Transverse colon (tissue), 4 donors: ENCODE measurements at regions not wholly inside any gene's neighbourhood (a gene's known extent, or its start where the extent isn't known, plus 50 kb on each side); places are given as distances from the start of the nearest gene placed in this dataset.

ENCODE experiments used
- DNase-seq: peaks from one replicate; pipeline ENCODE4 v3.0.0-alpha.2; 2019
- H3K27ac ChIP-seq, 4 donors: fragments of 200-600 bp; sonication (generic); 2 replicates each; pipeline ENCODE4 v1.5.1; 2016 to 2018; ENCODE audit warnings: inconsistent platforms in 4 of 4
- H3K27me3 ChIP-seq: fragments of 200-600 bp; sonication (generic); 2 replicates; pipeline ENCODE4 v1.5.1; 2017; ENCODE audit warnings: inconsistent platforms
- H3K36me3 ChIP-seq, 4 donors: fragments of 200-600 bp; sonication (generic); 2 replicates each; pipeline ENCODE4 v1.5.1; 2017 to 2019; ENCODE audit warnings: inconsistent platforms in 4 of 4
- H3K4me1 ChIP-seq, 4 donors: fragments of 200-600 bp; sonication (generic); 2 replicates each; pipeline ENCODE4 v1.5.1; 2017 to 2020; ENCODE audit warnings: inconsistent platforms in 4 of 4
- H3K4me3 ChIP-seq, 4 donors: fragments of 200-600 bp; sonication (generic); 1 replicate in 1 of 4; 2 replicates in 3 of 4; pipeline versions ENCODE4 v1.5.1 to v1.6.1; 2017 to 2019; ENCODE audit warnings: inconsistent platforms in 4 of 4
- H3K9me3 ChIP-seq, 2 donors: fragments of 200-600 bp; sonication (generic); 2 replicates each; pipeline ENCODE4 v1.5.1; 2017 to 2019; ENCODE audit warnings: inconsistent platforms in 2 of 2
- CTCF ChIP-seq, 5 experiments: fragments of 200-600 bp in 3 of 5; fragments of 450-650 bp in 2 of 5; sonication (generic) in 3 of 5; IDR thresholded peaks; 1 replicate in 2 of 5; 2 replicates in 3 of 5; pipeline ENCODE4 v1.5.1; 2016 to 2017; ENCODE audit warnings: antibody characterized with exemption in 5 of 5, inconsistent platforms in 3 of 5, mild to moderate bottlenecking in 2 of 5, moderate library complexity in 1 of 5
- EP300 ChIP-seq: sonication (generic); formaldehyde crosslinking; IDR thresholded peaks from one replicate; pipeline ENCODE4 v1.6.1; 2017; ENCODE audit warnings: antibody characterized with exemption, low read depth
- POLR2A ChIP-seq: fragments of 450-650 bp; IDR thresholded peaks from one replicate; pipeline ENCODE4 v1.6.1; 2016; ENCODE audit warnings: antibody characterized with exemption, mild to moderate bottlenecking, moderate library complexity
- POLR2AphosphoS5 ChIP-seq, 3 donors: sonication (generic); formaldehyde crosslinking; IDR thresholded peaks; one replicate each; pipeline ENCODE4 v1.6.1; 2016; ENCODE audit warnings: antibody characterized with exemption in 3 of 3
- WGBS, 2 donors: methylation state at CpG; one replicate each; pipeline ENCODE4 v1.1.5; 2018; ENCODE audit warnings: low coverage in 1 of 2; 5-methylcytosine and 5-hydroxymethylcytosine counted together
- in situ Hi-C, 4 donors: fragments of 200-750 bp; cut with MboI; loops; one replicate each; pipeline versions ENCODE4 v1.15.0 to v1.15.1; 2017; ENCODE audit warnings: low sequenced_read_pairs in 3 of 4, low pct_ligation_motif_present in 1 of 4, low pct_unique_long_range_greater_than_20kb in 1 of 4
- intact Hi-C: fragments of 100-400 bp; cut with DNase I; formaldehyde crosslinking; loops from one replicate; pipeline ENCODE4 v1.15.1; 2023; ENCODE audit warnings: low total_unique reads

GRCh38 chr4:128390475-128390996, 102.9 kb upstream of the PGRMC2 start:
- Histone ChIP-seq H3K4me1 (peaks cover 0 to 27% (median 14%) of the 10 kb centered on the region in 4 donors), H3K36me3 (no peaks in the 10 kb centered on the region), H3K4me3 (no peak overlapping the region), H3K9me3 (no peaks in the 10 kb centered on the region), H3K27ac (peak overlapping the region in 2 of 4 donors; percentile 11 to 31), H3K27me3 (no peaks in the 10 kb centered on the region)
- WGBS, 2 donors: 78 to 80% methylated on average over 1 to 5 of the region's 5 CpGs
- in situ Hi-C loops: no loop called here
- intact Hi-C loops: no loop called here
- DNase-seq: no peak
- no peak for TF ChIP-seq POLR2AphosphoS5 (IDR thresholded peaks at IDR 0.05)
- no peak for TF ChIP-seq CTCF (IDR thresholded peaks at IDR 0.05)
- TF ChIP-seq EP300: no peak
- no peak for TF ChIP-seq POLR2A

DNA sequence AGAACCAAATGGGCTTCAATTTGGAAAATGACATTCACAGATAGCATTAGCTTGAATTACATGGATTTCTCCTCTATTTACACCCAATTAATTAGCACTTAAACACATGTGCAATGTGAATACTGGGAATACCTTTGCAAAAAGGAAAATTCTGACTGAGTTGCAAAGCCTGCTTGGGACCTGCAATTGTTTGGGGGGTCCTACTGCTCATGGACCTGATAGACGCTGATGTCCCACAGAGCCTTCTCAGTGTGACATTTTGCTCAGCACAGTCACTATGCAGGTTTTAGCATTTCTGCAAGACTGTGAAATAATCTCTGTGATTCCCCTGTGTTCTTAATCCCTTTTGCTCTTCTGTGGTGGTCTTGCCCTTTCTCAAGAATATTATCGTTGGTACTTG, 101.2 kb upstream of the PGRMC2 start:
- peaks cover 2 to 38% (median 22%) of the 10 kb centered on the region in 4 donors for H3K4me1 ChIP-seq
- TF ChIP-seq POLR2AphosphoS5 (IDR thresholded peaks at IDR 0.05): no peak
- TF ChIP-seq CTCF (IDR thresholded peaks at IDR 0.05): no peak
- TF ChIP-seq POLR2A: no peak
- no peak for TF ChIP-seq EP300
- no peak for DNase-seq
- H3K27me3 ChIP-seq: no peaks in the 10 kb centered on the region
- H3K4me3 ChIP-seq: no peak overlapping the region
- H3K9me3 ChIP-seq: no peaks in the 10 kb centered on the region
- H3K36me3 ChIP-seq: no peaks in the 10 kb centered on the region
- in situ Hi-C loops (no loop called here), intact Hi-C loops (loop anchor here (10.0 kb wide), 1 partner anchor 166 kb away; no protein-coding TSS in a partner anchor)
- 91 to 100% methylated on average over 1 to 2 of the region's 2 CpGs for WGBS, 2 donors
- H3K27ac ChIP-seq: no peak overlapping the region

GRCh38 chr4:128388352-128388630, 100.7 kb upstream of the PGRMC2 start:
- peaks cover 2 to 36% (median 20%) of the 10 kb centered on the region in 4 donors for H3K4me1 ChIP-seq
- 86% methylated on average over 3 of the region's 3 CpGs; no CpG with 5 or more reads in 1 of the 2 donors for WGBS, 2 donors
- TF ChIP-seq CTCF (IDR thresholded peaks at IDR 0.05) (no peak), POLR2A (no peak), EP300 (no peak), POLR2AphosphoS5 (IDR thresholded peaks at IDR 0.05) (no peak)
- no peaks in the 10 kb centered on the region for H3K36me3 ChIP-seq
- intact Hi-C loops (loop anchor here (10.0 kb wide), 1 partner anchor 167 kb away; no protein-coding TSS in a partner anchor), in situ Hi-C loops (no loop called here)
- no peak for DNase-seq
- H3K9me3 ChIP-seq: no peaks in the 10 kb centered on the region
- H3K27ac ChIP-seq: peak overlapping the region in 1 of 4 donors; percentile 85
- no peak overlapping the region for H3K4me3 ChIP-seq
- no peaks in the 10 kb centered on the region for H3K27me3 ChIP-seq

- intact Hi-C loops (loop anchor here (10.0 kb wide), 1 partner anchor 167 kb away; no protein-coding TSS in a partner anchor), in situ Hi-C loops (no loop called here)
- Histone ChIP-seq H3K4me1 (peaks cover 2 to 35% (median 18%) of the 10 kb centered on the region in 4 donors), H3K27me3 (no peaks in the 10 kb centered on the region), H3K27ac (peak overlapping the region; percentile 73 to 85 (median 79)), H3K9me3 (no peaks in the 10 kb centered on the region), H3K4me3 (no peak overlapping the region), H3K36me3 (no peaks in the 10 kb centered on the region)
- WGBS, 2 donors: 56 to 83% methylated on average over 1 to 2 of the region's 2 CpGs
- no peak for DNase-seq
- TF ChIP-seq CTCF (IDR thresholded peaks at IDR 0.05): no peak
- TF ChIP-seq EP300: no peak
- TF ChIP-seq POLR2AphosphoS5 (IDR thresholded peaks at IDR 0.05): no peak
- no peak for TF ChIP-seq POLR2A
Measured at GRCh38 chr4:128387600-128388351, 100.2 kb upstream of the PGRMC2 start.
